ENCODE measurements at regions not wholly inside any gene's neighbourhood (a gene's known extent, or its start where the extent isn't known, plus 50 kb on each side); places are given as distances from the start of the nearest gene placed in this dataset.

GRCh38 chr7:17071866-17072265, 190.1 kb upstream of the AGR3 start:
- no peaks in the 10 kb centered on the region for H3K4me1 ChIP-seq (replicated peaks in 1 of 4; ENCODE audit: control insufficient read depth in 3 of 4, insufficient read depth in 4 of 4, low read length in 3 of 4)
- H3K23me2 ChIP-seq (ENCODE audit: low read depth, low read length), result no peaks in the 10 kb centered on the region
- H3K27ac ChIP-seq (ENCODE audit: low read depth, low read length), result no peak overlapping the region
- H3K4me2 ChIP-seq (ENCODE audit: insufficient read depth in 1 of 2, low read depth in 2 of 2, low read length in 2 of 2), result no peak overlapping the region
- no peaks in the 10 kb centered on the region for H4K20me1 ChIP-seq (replicated peaks in 1 of 2; ENCODE audit: control insufficient read depth in 1 of 2, insufficient read depth in 2 of 2, low read length in 2 of 2)
- no peaks in the 10 kb centered on the region for H3K79me2 ChIP-seq (ENCODE audit: control insufficient read depth in 1 of 2, insufficient read depth in 2 of 2, low read length in 2 of 2)
- ChIA-PET POLR2A (ENCODE audit: partially characterized antibody) (no interaction called here), CTCF (ENCODE audit: partially characterized antibody) (interaction anchor here (1.5 kb wide), 1 partner anchor 9 kb away, joined by 4 read pairs; no protein-coding TSS in a partner anchor)
- H3K36me3 ChIP-seq (ENCODE audit: control insufficient read depth in 2 of 4, insufficient read depth in 4 of 4, low read length in 3 of 4), result no peaks in the 10 kb centered on the region
- H3K23ac ChIP-seq (ENCODE audit: insufficient read length), result no peak overlapping the region
- DNase-seq (ENCODE audit: low read depth in 1 of 2, low spot score in 2 of 2) (no peak), FAIRE-seq (no peak)
- no peak overlapping the region for H2BK12ac ChIP-seq (ENCODE audit: low read depth, low read length)
- no peaks in the 10 kb centered on the region for H3K27me3 ChIP-seq (replicated peaks in 1 of 4; ENCODE audit: control insufficient read depth in 3 of 4, extremely low read depth in 1 of 4, insufficient read depth in 3 of 4, low read length in 3 of 4)
- H3K9ac ChIP-seq (replicated peaks in 1 of 4; ENCODE audit: extremely low read depth in 1 of 4, low read depth in 3 of 4, low read length in 3 of 4), result no peak overlapping the region
- no peak overlapping the region for H3K14ac ChIP-seq (ENCODE audit: insufficient read length)
- H4K5ac ChIP-seq (ENCODE audit: insufficient read length, low read depth, low read length), result no peak overlapping the region
- no peak overlapping the region for H3K4me3 ChIP-seq (ENCODE audit: extremely low read depth in 1 of 4, insufficient read depth in 2 of 4, low read depth in 3 of 4, low read length in 4 of 4)
- no peak overlapping the region for H2BK5ac ChIP-seq (ENCODE audit: low read depth, low read length)
- H3K18ac ChIP-seq (ENCODE audit: extremely low read depth, low read length), result no peak overlapping the region
- no peak overlapping the region for H2BK120ac ChIP-seq (replicated peaks; ENCODE audit: low read depth, low read length)
- no peak overlapping the region for H2AFZ ChIP-seq (ENCODE audit: low read length)
- H4K8ac ChIP-seq (ENCODE audit: extremely low read depth, insufficient read depth, low read length), result no peak overlapping the region
- no peak overlapping the region for H4K91ac ChIP-seq (replicated peaks; ENCODE audit: insufficient read length, low read length)
- H2BK15ac ChIP-seq (ENCODE audit: low read length), result no peak overlapping the region
- WGBS, 2 experiments (ENCODE audit: extremely low coverage in 1 of 2, insufficient coverage in 1 of 2, insufficient read length in 1 of 2, insufficient replicate concordance in 2 of 2, low coverage in 1 of 2, low lambda C conversion rate in 2 of 2, missing lambda C conversion rate in 1 of 2), result 96% methylated on average over 1 of the region's 1 CpG; no CpG with 5 or more reads in 1 of the 2 experiments
- no peak overlapping the region for H2BK20ac ChIP-seq (ENCODE audit: low read length)
- no peak overlapping the region for H2AK5ac ChIP-seq (ENCODE audit: low read depth, low read length)
- no peak overlapping the region for H3K4ac ChIP-seq (replicated peaks; ENCODE audit: insufficient read length, low read depth, low read length)
- no peak overlapping the region for H3K56ac ChIP-seq (replicated peaks; ENCODE audit: insufficient read length, low read depth, low read length)
- no peaks in the 10 kb centered on the region for H3K9me3 ChIP-seq (ENCODE audit: insufficient read depth in 2 of 2, low read depth in 1 of 2, low read length in 1 of 2)
- TF ChIP-seq BCL11A (IDR thresholded peaks at IDR 0.05; ENCODE audit: low read depth in 2 of 2, low read length in 2 of 2), result no peak
- no peak for TF ChIP-seq KDM4A (IDR thresholded peaks at IDR 0.05; ENCODE audit: low read depth, low read length, severe bottlenecking)
- TF ChIP-seq NANOG (IDR thresholded peaks at IDR 0.05; ENCODE audit: insufficient read depth, low read depth, low read length, poor library complexity, severe bottlenecking), result no peak
- TF ChIP-seq CBX8 (IDR thresholded peaks at IDR 0.05; ENCODE audit: borderline replicate concordance, low read depth, low read length), result no peak
- TF ChIP-seq CHD2 (IDR thresholded peaks at IDR 0.05; ENCODE audit: low read length), result no peak
- no peak for TF ChIP-seq USF2 (IDR thresholded peaks at IDR 0.05; ENCODE audit: low read length)
- no peak for TF ChIP-seq SP2 (IDR thresholded peaks at IDR 0.05; ENCODE audit: low read length)
- TF ChIP-seq EP300 (IDR thresholded peaks at IDR 0.05; ENCODE audit: borderline replicate concordance in 1 of 2, low read depth in 2 of 2, low read length in 2 of 2), result no peak
- no peak for TF ChIP-seq CEBPB (IDR thresholded peaks at IDR 0.05; ENCODE audit: low read depth, low read length)
- TF ChIP-seq BRCA1 (IDR thresholded peaks at IDR 0.05; ENCODE audit: low read depth, low read length), result no peak
- no peaks in the 10 kb centered on the region for H3K79me1 ChIP-seq (ENCODE audit: low read depth, low read length)
